Uterus (tissue), 2 donors: ENCODE measurements at regions not wholly inside any gene's neighbourhood (a gene's known extent, or its start where the extent isn't known, plus 50 kb on each side); places are given as distances from the start of the nearest gene placed in this dataset.

Experiments
- CTCF ChIP-seq, 4 experiments: fragments of 200-600 bp in 2 of 4; fragments of 450-650 bp in 2 of 4; sonication (generic) in 2 of 4; IDR thresholded peaks; one replicate each; pipeline ENCODE4 v1.5.1; 2016 to 2019; ENCODE audit warnings: antibody characterized with exemption in 4 of 4, mild to moderate bottlenecking in 2 of 4, moderate library complexity in 1 of 4
- POLR2A ChIP-seq, 2 donors: fragments of 450-650 bp; IDR thresholded peaks; one replicate each; pipeline ENCODE4 v1.6.1; 2016; ENCODE audit warnings: antibody characterized with exemption in 2 of 2, mild to moderate bottlenecking in 1 of 2, moderate library complexity in 1 of 2

GRCh38 chr5:148002451-148002850 lies 61.3 kb upstream of the SPINK5 start:
- no peak for TF ChIP-seq CTCF (IDR thresholded peaks at IDR 0.05)
- TF ChIP-seq POLR2A (IDR thresholded peaks at IDR 0.05), result no peak
